Duodenal mucosa (tissue), 2 donors: ENCODE measurements at regions not wholly inside any gene's neighbourhood (a gene's known extent, or its start where the extent isn't known, plus 50 kb on each side); places are given as distances from the start of the nearest gene placed in this dataset.

Source experiments
- H3K27ac ChIP-seq: one replicate; pipeline ENCODE4 v1.7.0; 2013; ENCODE audit warnings: low read depth, low read length
- H3K27me3 ChIP-seq, 2 donors: one replicate each; pipeline ENCODE4 v1.7.0; 2013; ENCODE audit warnings: low read length in 2 of 2, control low read depth in 1 of 2; ENCODE audit not compliant: insufficient read depth in 2 of 2, control insufficient read depth in 1 of 2
- H3K36me3 ChIP-seq, 2 donors: one replicate each; pipeline ENCODE4 v1.7.0; 2013; ENCODE audit warnings: low read length in 2 of 2, control low read depth in 1 of 2; ENCODE audit not compliant: insufficient read depth in 2 of 2, control insufficient read depth in 1 of 2
- H3K4me1 ChIP-seq, 2 donors: one replicate each; pipeline ENCODE4 v1.7.0; 2013; ENCODE audit warnings: low read length in 2 of 2, control low read depth in 1 of 2; ENCODE audit not compliant: insufficient read depth in 2 of 2, control insufficient read depth in 1 of 2
- H3K4me3 ChIP-seq, 2 donors: one replicate each; pipeline ENCODE4 v1.7.0; 2013; ENCODE audit warnings: low read length in 2 of 2, low read depth in 1 of 2
- H3K9ac ChIP-seq, 2 donors: one replicate each; pipeline ENCODE4 v1.7.0; 2013; ENCODE audit warnings: low read length in 2 of 2, low read depth in 1 of 2
- H3K9me3 ChIP-seq, 2 donors: one replicate each; pipeline ENCODE4 v1.7.0; 2013; ENCODE audit warnings: low read length in 2 of 2, control low read depth in 1 of 2; ENCODE audit not compliant: control insufficient read depth in 1 of 2

GRCh38 chr4:57168982-57169381 is 58.8 kb upstream of the IGFBP7 start:
- H3K9me3 ChIP-seq, result no peaks in the 10 kb centered on the region

GRCh38 chr4:57163530-57164459 is 53.6 kb upstream of the IGFBP7 start:
- Histone ChIP-seq H3K27ac (no peak overlapping the region), H3K4me1 (peaks cover 0 to 12% of the 10 kb centered on the region in 2 donors), H3K27me3 (no peaks in the 10 kb centered on the region), H3K9ac (peak overlapping the region; percentile 41 to 52), H3K4me3 (peak overlapping the region; percentile 74 to 89), H3K9me3 (no peaks in the 10 kb centered on the region), H3K36me3 (no peaks in the 10 kb centered on the region)

More at GRCh38 chr4:57168982-57169381, 58.8 kb upstream of the IGFBP7 start:
- H3K27ac ChIP-seq, result no peak overlapping the region
- H3K36me3 ChIP-seq, result no peaks in the 10 kb centered on the region
- H3K27me3 ChIP-seq, result no peaks in the 10 kb centered on the region
- no peak overlapping the region for H3K9ac ChIP-seq
- peaks cover 0 to 3% of the 10 kb centered on the region in 2 donors for H3K4me1 ChIP-seq
- H3K4me3 ChIP-seq, result no peak overlapping the region

- H3K9me3 ChIP-seq, result no peaks in the 10 kb centered on the region
- H3K4me1 ChIP-seq, result peaks cover 0 to 12% of the 10 kb centered on the region in 2 donors
- H3K27me3 ChIP-seq, result no peaks in the 10 kb centered on the region
- H3K4me3 ChIP-seq, result no peak overlapping the region
- no peaks in the 10 kb centered on the region for H3K36me3 ChIP-seq
- H3K9ac ChIP-seq, result no peak overlapping the region
- no peak overlapping the region for H3K27ac ChIP-seq
Observed at GRCh38 chr4:57162499-57163019, 52.4 kb upstream of the IGFBP7 start.
